ENCODE measurements at regions not wholly inside any gene's neighbourhood (a gene's known extent, or its start where the extent isn't known, plus 50 kb on each side); places are given as distances from the start of the nearest gene placed in this dataset.
"Not testable (repeated sequence)": the region's sequence is repeated elsewhere in the genome, so short reads cannot be mapped to it uniquely, and the experiment has no call there.

GRCh38 chr1:148309940-148310500, 157.9 kb upstream of the NBPF11 start:
- DNase-seq = no peak

- DNase-seq = no peak
These were observed 156.9 kb upstream of the NBPF11 start for GRCh38 chr1:148308832-148309458.

- DNase-seq = no peak
These were observed 155.6 kb upstream of the NBPF11 start for GRCh38 chr1:148307583-148308185.

GRCh38 chr1:148304935-148305334, 152.9 kb upstream of the NBPF11 start:
- not testable (repeated sequence) for DNase-seq

GRCh38 chr1:148302586-148303364, 150.7 kb upstream of the NBPF11 start:
- DNase-seq = not testable (repeated sequence)

- not testable (repeated sequence) for DNase-seq
These were observed 145.8 kb upstream of the NBPF11 start for GRCh38 chr1:148297852-148298251.

GRCh38 chr1:148296511-148296910, 144.4 kb upstream of the NBPF11 start:
- DNase-seq = no peak

GRCh38 chr1:148294116-148294807, 142.2 kb upstream of the NBPF11 start:
- DNase-seq = no peak

- no peak for DNase-seq
These were observed 141.6 kb upstream of the NBPF11 start for GRCh38 chr1:148293651-148294050.

GRCh38 chr1:148292915-148293314, 140.8 kb upstream of the NBPF11 start:
- DNase-seq = no peak

GRCh38 chr1:148290881-148291280, 138.8 kb upstream of the NBPF11 start:
- no peak for DNase-seq

GRCh38 chr1:148289647-148290046, 137.6 kb upstream of the NBPF11 start:
- DNase-seq = no peak

GRCh38 chr1:148285946-148286345, 133.9 kb upstream of the NBPF11 start:
- DNase-seq = not testable (repeated sequence)

- not testable (repeated sequence) for DNase-seq
These were observed 128.9 kb upstream of the NBPF11 start for GRCh38 chr1:148280831-148281572.

- DNase-seq = not testable (repeated sequence)
These were observed 127.0 kb upstream of the NBPF11 start for GRCh38 chr1:148279002-148279542.

- not testable (repeated sequence) for DNase-seq
These were observed 125.8 kb upstream of the NBPF11 start for GRCh38 chr1:148277865-148278279.

GRCh38 chr1:148267066-148267465, 115.0 kb upstream of the NBPF11 start:
- not testable (repeated sequence) for DNase-seq

- peak; percentile 88 for DNase-seq
These were observed 112.5 kb upstream of the NBPF11 start for GRCh38 chr1:148264374-148265276.

- DNase-seq = no peak
These were observed 111.8 kb upstream of the NBPF11 start for GRCh38 chr1:148263906-148264255.

GRCh38 chr1:148263128-148263905, 111.2 kb upstream of the NBPF11 start:
- DNase-seq = peak; percentile 97
